A549 (cell line): ENCODE measurements at regions not wholly inside any gene's neighbourhood (a gene's known extent, or its start where the extent isn't known, plus 50 kb on each side); places are given as distances from the start of the nearest gene placed in this dataset.

ENCODE experiments used
- ATAC-seq, 2 experiments: fragments of 200-7000 bp in 1 of 2; fragments of >200 bp in 1 of 2; cut with Nextera tagmentation in 1 of 2; cut with Tn5 transposase in 1 of 2; 3 replicates each; pipeline versions ENCODE4 v1.8.0 to v1.9.1; 2018 to 2020; ENCODE audit warnings: mild to moderate bottlenecking in 1 of 2, moderate library complexity in 1 of 2
- CTCF ChIA-PET: fragments of 300-600 bp; sonication (Branson Sonifier 250); formaldehyde crosslinking; extraction: SDS; loops from one replicate; lab custom pipeline; 2021; ENCODE audit warnings: antibody characterized with exemption, inconsistent platforms; lab: Yijun Ruan, JAX
- POLR2A ChIA-PET: fragments of 350-600 bp; formaldehyde crosslinking; extraction: SDS; loops from one replicate; lab custom pipeline; 2021; ENCODE audit warnings: antibody characterized with exemption, inconsistent platforms; lab: Yijun Ruan, JAX
- DNase-seq, 2 experiments: peaks; one replicate each; pipeline versions ENCODE4 v3.0.0 to v3.0.0-alpha.2; 2011 to 2016; ENCODE audit warnings: low read depth in 1 of 2, low spot score in 1 of 2
- FAIRE-seq: peaks from 2 replicates; lab custom pipeline; 2011; peaks lifted over from hg19 to GRCh38; lab: Jason Lieb, UNC
- H3K27ac ChIP-seq, 2 experiments: fragments of >200 bp; sonication (Bioruptor Twin); formaldehyde crosslinking; 3 replicates each; pipeline ENCODE4 v1.5.1; 2016 to 2017
- H3K4me1 ChIP-seq: fragments of >200 bp; sonication (Bioruptor Twin); formaldehyde crosslinking; 3 replicates; pipeline ENCODE4 v1.6.1; 2016
- H3K4me2 ChIP-seq: fragments of >200 bp; sonication (Bioruptor Twin); formaldehyde crosslinking; 3 replicates; pipeline ENCODE4 v1.6.1; 2016
- H3K4me3 ChIP-seq: fragments of >200 bp; sonication (Bioruptor Twin); formaldehyde crosslinking; 3 replicates; pipeline ENCODE4 v1.5.1; 2016
- H3K9me3 ChIP-seq: fragments of >200 bp; sonication (Bioruptor Twin); formaldehyde crosslinking; 3 replicates; pipeline ENCODE4 v1.6.1; 2016
- CBX2 ChIP-seq: fragments of 200-600 bp; sonication (generic); IDR thresholded peaks from 2 replicates; pipeline ENCODE4 v1.6.1; 2016; ENCODE audit warnings: low read depth, mild to moderate bottlenecking, borderline replicate concordance
- CBX8 ChIP-seq: fragments of 200-600 bp; sonication (generic); IDR thresholded peaks from 2 replicates; pipeline ENCODE4 v1.6.1; 2016
- CEBPB ChIP-seq, 2 experiments: fragments of >200 bp in 1 of 2; sonication (Bioruptor Twin) in 1 of 2; formaldehyde crosslinking in 1 of 2; IDR thresholded peaks; 2 replicates each; pipeline ENCODE4 v1.6.1; 2012 to 2016
- EP300 ChIP-seq, 2 experiments: fragments of >200 bp; sonication (Bioruptor Twin); formaldehyde crosslinking; IDR thresholded peaks; 2 replicates in 1 of 2; 3 replicates in 1 of 2; pipeline ENCODE4 v1.6.1; 2016 to 2017
- FOSL2 ChIP-seq, 2 experiments: fragments of 450-650 bp in 1 of 2; fragments of >200 bp in 1 of 2; sonication (Bioruptor Twin) in 1 of 2; formaldehyde crosslinking; IDR thresholded peaks; 2 replicates each; pipeline versions ENCODE4 v1.5.0 to v1.6.1; 2016 to 2020; ENCODE audit warnings: mild to moderate bottlenecking in 1 of 2, moderate library complexity in 1 of 2
- HEYL ChIP-seq: fragments of 250-450 bp; sonication (Bioruptor Pico); IDR thresholded peaks from 2 replicates; pipeline ENCODE4 v1.8.0; 2021; ENCODE audit warnings: mild to moderate bottlenecking, moderate library complexity
- HMGXB4 ChIP-seq: fragments of 250-450 bp; sonication (Bioruptor Pico); IDR thresholded peaks from 2 replicates; pipeline ENCODE4 v1.5.0; 2021; ENCODE audit warnings: mild to moderate bottlenecking, moderate library complexity, borderline replicate concordance
- HOXB5 ChIP-seq: fragments of 250-450 bp; sonication (Bioruptor Pico); IDR thresholded peaks from 2 replicates; pipeline ENCODE4 v1.5.0; 2020; ENCODE audit warnings: mild to moderate bottlenecking, moderate library complexity
- JUN ChIP-seq, 2 experiments: fragments of >200 bp; sonication (Bioruptor Twin); formaldehyde crosslinking; IDR thresholded peaks; 2 replicates in 1 of 2; 3 replicates in 1 of 2; pipeline ENCODE4 v1.6.1; 2016 to 2017
- KDM1A ChIP-seq: fragments of 200-600 bp; sonication (generic); IDR thresholded peaks from 2 replicates; pipeline ENCODE4 v1.6.1; 2016; ENCODE audit warnings: low read depth, mild to moderate bottlenecking
- MAZ ChIP-seq: fragments of 150-350 bp; IDR thresholded peaks from 2 replicates; pipeline ENCODE4 v1.6.1; 2014; ENCODE audit warnings: antibody characterized with exemption, low read depth, low read length, borderline replicate concordance
- NFE2L2 ChIP-seq: fragments of 150-350 bp; conservative IDR thresholded peaks from 2 replicates; pipeline ENCODE4 v1.6.1; 2014; ENCODE audit warnings: low read length
- NPAS2 ChIP-seq: fragments of 250-450 bp; sonication (Bioruptor Pico); IDR thresholded peaks from 2 replicates; pipeline ENCODE4 v1.8.0; 2022; ENCODE audit warnings: mild to moderate bottlenecking, moderate library complexity, borderline replicate concordance
- PHF8 ChIP-seq: fragments of 200-600 bp; sonication (generic); IDR thresholded peaks from 2 replicates; pipeline ENCODE4 v1.6.1; 2016; ENCODE audit warnings: low read depth, mild to moderate bottlenecking, antibody characterized with exemption, moderate library complexity, borderline replicate concordance
- POLR2A ChIP-seq: IDR thresholded peaks from 2 replicates; pipeline ENCODE4 v1.6.1; 2012; ENCODE audit warnings: mild to moderate bottlenecking, low read length
- RARB ChIP-seq: fragments of 250-450 bp; sonication (Bioruptor Pico); IDR thresholded peaks from 2 replicates; pipeline ENCODE4 v1.8.0; 2021; ENCODE audit warnings: mild to moderate bottlenecking, moderate library complexity
- RCOR1 ChIP-seq: fragments of 150-350 bp; IDR thresholded peaks from 2 replicates; pipeline ENCODE4 v1.6.1; 2014; ENCODE audit warnings: antibody characterized with exemption, low read length, low read depth
- REST ChIP-seq: fragments of 200-600 bp; sonication (generic); IDR thresholded peaks from 2 replicates; pipeline ENCODE4 v1.6.1; 2016; ENCODE audit warnings: antibody characterized with exemption, mild to moderate bottlenecking, moderate library complexity
- SMC3 ChIP-seq: fragments of >200 bp; sonication (Bioruptor Twin); formaldehyde crosslinking; IDR thresholded peaks from 3 replicates; pipeline ENCODE4 v1.6.1; 2018; ENCODE audit warnings: inconsistent platforms
- SREBF2 ChIP-seq: fragments of 450-650 bp; IDR thresholded peaks from 2 replicates; pipeline ENCODE4 v1.6.1; 2014; ENCODE audit warnings: mild to moderate bottlenecking, moderate library complexity
- USF2 ChIP-seq: fragments of 450-650 bp; IDR thresholded peaks from 2 replicates; pipeline ENCODE4 v1.6.1; 2014; ENCODE audit warnings: antibody characterized with exemption
- ZNF302 ChIP-seq: fragments of 250-450 bp; sonication (Bioruptor Pico); IDR thresholded peaks from 2 replicates; pipeline ENCODE4 v1.9.0; 2021; ENCODE audit warnings: inconsistent platforms, mild to moderate bottlenecking, moderate library complexity
- WGBS: methylation state at CpG from one replicate; pipeline ENCODE4 v1.1.6; 2017; ENCODE audit errors: missing lambda C conversion rate; 5-methylcytosine and 5-hydroxymethylcytosine counted together
- TF ChIP-seq, protein P1 (sequence below): fragments of >200 bp; sonication (Bioruptor Twin); formaldehyde crosslinking; IDR thresholded peaks from 3 replicates; pipeline ENCODE4 v1.6.1; 2016
- TF ChIP-seq, protein P2 (sequence below): fragments of 250-450 bp; sonication (Bioruptor Pico); IDR thresholded peaks from 2 replicates; pipeline ENCODE4 v1.5.0; 2020; ENCODE audit warnings: low read depth, mild to moderate bottlenecking, moderate library complexity
- TF ChIP-seq, protein P3 (sequence below): IDR thresholded peaks from 2 replicates; pipeline ENCODE4 v1.6.1; 2012

DNA sequence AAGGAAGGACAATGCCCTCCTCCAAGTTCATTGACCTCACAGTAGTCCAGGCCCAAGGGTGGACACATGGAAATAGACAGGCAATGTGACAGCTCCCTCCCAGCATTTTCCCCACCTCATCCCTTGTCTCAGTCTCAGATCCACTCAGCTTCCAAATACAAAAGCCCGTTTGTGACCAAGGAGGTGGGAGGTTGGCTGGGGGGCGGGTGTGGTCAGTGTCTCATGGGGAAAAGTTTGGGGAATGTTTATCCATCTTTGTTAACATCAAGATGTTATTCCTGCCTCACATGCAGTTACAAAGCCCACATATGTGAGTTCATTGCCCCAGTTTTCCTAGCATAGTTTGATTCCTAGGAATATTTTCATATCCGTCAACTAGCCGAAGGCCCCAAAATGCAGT lies 338.5 kb upstream of the PPP2R3A start:
- no peaks in the 10 kb centered on the region for H3K9me3 ChIP-seq
- CTCF ChIA-PET: no interaction called here
- 42% methylated on average over 4 of the region's 4 CpGs for WGBS
- no peak overlapping the region for H3K4me3 ChIP-seq
- TF ChIP-seq EP300 (IDR thresholded peaks at IDR 0.05) (no peak), POLR2A (no peak), SREBF2 (no peak), REST (no peak), PHF8 (no peak), NPAS2 (CRISPR knock-in tag) (no peak), CEBPB (IDR thresholded peaks at IDR 0.05) (no peak), ZNF302 (no peak), CBX2 (no peak), RCOR1 (no peak), MAZ (no peak), SMC3 (no peak), NFE2L2 (no peak), RARB (CRISPR knock-in tag) (no peak), USF2 (no peak), JUN (IDR thresholded peaks at IDR 0.05) (no peak), HEYL (CRISPR knock-in tag) (no peak)
- TF ChIP-seq, protein P1, sequence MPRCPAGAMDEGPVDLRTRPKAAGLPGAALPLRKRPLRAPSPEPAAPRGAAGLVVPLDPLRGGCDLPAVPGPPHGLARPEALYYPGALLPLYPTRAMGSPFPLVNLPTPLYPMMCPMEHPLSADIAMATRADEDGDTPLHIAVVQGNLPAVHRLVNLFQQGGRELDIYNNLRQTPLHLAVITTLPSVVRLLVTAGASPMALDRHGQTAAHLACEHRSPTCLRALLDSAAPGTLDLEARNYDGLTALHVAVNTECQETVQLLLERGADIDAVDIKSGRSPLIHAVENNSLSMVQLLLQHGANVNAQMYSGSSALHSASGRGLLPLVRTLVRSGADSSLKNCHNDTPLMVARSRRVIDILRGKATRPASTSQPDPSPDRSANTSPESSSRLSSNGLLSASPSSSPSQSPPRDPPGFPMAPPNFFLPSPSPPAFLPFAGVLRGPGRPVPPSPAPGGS: no peak
- TF ChIP-seq, protein P2, sequence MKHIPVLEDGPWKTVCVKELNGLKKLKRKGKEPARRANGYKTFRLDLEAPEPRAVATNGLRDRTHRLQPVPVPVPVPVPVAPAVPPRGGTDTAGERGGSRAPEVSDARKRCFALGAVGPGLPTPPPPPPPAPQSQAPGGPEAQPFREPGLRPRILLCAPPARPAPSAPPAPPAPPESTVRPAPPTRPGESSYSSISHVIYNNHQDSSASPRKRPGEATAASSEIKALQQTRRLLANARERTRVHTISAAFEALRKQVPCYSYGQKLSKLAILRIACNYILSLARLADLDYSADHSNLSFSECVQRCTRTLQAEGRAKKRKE: no peak
- TF ChIP-seq, protein P3, sequence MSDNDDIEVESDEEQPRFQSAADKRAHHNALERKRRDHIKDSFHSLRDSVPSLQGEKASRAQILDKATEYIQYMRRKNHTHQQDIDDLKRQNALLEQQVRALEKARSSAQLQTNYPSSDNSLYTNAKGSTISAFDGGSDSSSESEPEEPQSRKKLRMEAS: no peak
- TF ChIP-seq, all 56 proteins: peak for 0
- no peak for ATAC-seq
- FAIRE-seq: no peak
- no peak overlapping the region for H3K27ac ChIP-seq
- H3K4me2 ChIP-seq: no peak overlapping the region
- POLR2A ChIA-PET: no interaction called here
- no peaks in the 10 kb centered on the region for H3K4me1 ChIP-seq
- DNase-seq: no peak

DNA sequence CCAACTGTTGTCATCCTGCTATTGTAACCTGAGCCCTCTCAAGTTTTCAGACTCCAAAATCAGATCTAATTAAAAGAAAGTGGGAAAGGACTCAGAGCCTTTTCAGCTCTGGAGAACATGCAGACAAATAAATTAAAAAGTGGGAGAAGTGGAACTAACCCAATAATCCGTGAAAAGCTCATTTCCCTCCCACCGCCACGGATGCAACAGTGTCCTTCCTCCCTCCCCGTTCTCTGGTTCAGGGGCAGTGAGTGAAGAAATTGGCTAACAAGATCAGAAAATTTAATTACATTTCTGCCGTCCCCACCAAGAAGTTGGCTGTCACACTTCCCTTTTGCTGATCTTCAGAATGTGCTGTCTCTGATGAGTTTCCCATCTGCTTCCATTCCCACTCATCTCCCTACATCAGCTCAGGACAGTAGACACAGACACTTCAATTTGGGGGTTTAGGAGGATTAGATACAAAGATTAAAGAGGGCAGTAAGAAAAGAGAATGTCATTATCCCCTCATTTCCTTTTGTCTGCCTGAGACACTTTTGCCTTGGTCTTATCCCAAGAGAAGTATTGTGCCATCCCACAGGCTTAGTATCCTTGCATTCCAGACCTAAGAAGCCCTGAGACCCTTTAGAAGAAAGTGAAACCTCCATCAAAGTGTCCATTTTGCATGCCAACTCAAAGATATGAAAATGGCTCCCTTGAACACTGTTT lies 335.7 kb upstream of the PPP2R3A start:
- ATAC-seq (no peak), DNase-seq (no peak), FAIRE-seq (no peak)
- Histone ChIP-seq H3K4me1 (no peaks in the 10 kb centered on the region), H3K9me3 (no peaks in the 10 kb centered on the region), H3K27ac (no peak overlapping the region), H3K4me2 (no peak overlapping the region), H3K4me3 (no peak overlapping the region)
- TF ChIP-seq FOSL2 (IDR thresholded peaks at IDR 0.05): no peak
- no peak for TF ChIP-seq FOSL2 (CRISPR knock-in tag; IDR thresholded peaks at IDR 0.05)
- no peak for TF ChIP-seq SMC3
- no peak for TF ChIP-seq REST
- TF ChIP-seq CBX8: no peak
- no peak for TF ChIP-seq HMGXB4 (CRISPR knock-in tag)
- no peak for TF ChIP-seq HOXB5
- TF ChIP-seq KDM1A: no peak
- WGBS: 10% methylated on average over 5 of the region's 5 CpGs
- ChIA-PET POLR2A (no interaction called here), CTCF (no interaction called here)
